ENCODE measurements at regions not wholly inside any gene's neighbourhood (a gene's known extent, or its start where the extent isn't known, plus 50 kb on each side); places are given as distances from the start of the nearest gene placed in this dataset.

DNA sequence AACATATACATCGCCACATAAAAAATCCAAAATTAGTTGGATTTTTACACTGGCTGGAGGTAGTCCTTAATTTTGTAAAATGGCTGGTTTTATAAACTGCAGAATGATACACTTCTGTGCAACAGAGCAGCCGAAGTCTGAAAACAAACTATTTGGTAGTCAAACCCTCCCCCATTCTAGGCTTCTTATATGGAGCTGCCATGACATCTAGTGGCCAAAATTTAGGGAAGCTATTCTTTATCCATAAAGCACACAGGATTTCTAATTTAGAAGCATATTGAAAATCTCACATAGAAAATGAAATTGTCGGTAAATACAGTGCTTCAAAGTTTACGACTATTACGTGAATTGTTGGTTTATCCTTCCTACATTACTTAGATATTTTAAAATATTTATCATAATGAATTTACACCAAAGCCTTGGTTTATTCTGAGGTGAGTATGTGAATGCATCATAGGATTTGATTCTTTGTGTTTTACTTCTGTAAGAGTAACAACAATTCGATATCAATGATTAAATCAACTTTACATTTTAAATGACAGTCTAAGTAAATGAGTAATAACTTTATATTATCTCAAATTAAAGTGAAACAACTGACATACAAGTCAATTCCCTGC, 113.4 kb upstream of the FAM241A start:
- no peak for TF ChIP-seq POLR2AphosphoS5 (IDR thresholded peaks at IDR 0.05)
- TF ChIP-seq, protein P1, sequence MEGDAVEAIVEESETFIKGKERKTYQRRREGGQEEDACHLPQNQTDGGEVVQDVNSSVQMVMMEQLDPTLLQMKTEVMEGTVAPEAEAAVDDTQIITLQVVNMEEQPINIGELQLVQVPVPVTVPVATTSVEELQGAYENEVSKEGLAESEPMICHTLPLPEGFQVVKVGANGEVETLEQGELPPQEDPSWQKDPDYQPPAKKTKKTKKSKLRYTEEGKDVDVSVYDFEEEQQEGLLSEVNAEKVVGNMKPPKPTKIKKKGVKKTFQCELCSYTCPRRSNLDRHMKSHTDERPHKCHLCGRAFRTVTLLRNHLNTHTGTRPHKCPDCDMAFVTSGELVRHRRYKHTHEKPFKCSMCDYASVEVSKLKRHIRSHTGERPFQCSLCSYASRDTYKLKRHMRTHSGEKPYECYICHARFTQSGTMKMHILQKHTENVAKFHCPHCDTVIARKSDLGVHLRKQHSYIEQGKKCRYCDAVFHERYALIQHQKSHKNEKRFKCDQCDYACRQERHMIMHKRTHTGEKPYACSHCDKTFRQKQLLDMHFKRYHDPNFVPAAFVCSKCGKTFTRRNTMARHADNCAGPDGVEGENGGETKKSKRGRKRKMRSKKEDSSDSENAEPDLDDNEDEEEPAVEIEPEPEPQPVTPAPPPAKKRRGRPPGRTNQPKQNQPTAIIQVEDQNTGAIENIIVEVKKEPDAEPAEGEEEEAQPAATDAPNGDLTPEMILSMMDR (IDR thresholded peaks at IDR 0.05): peak in 3 of 4 experiments; percentile 23 to 51 (median 27)
